ENCODE measurements at regions not wholly inside any gene's neighbourhood (a gene's known extent, or its start where the extent isn't known, plus 50 kb on each side); places are given as distances from the start of the nearest gene placed in this dataset.

GRCh38 chr4:106609917-106610316 is 241.3 kb upstream of the GIMD1 start:
- H3K27me3 ChIP-seq (replicated peaks; ENCODE audit: control insufficient read depth, insufficient read depth, low read length): no peaks in the 10 kb centered on the region
- Mint-ChIP-seq H3K36me3 (ENCODE audit: insufficient read depth, unreplicated experiment) (peaks cover 4% of the 10 kb centered on the region), H3K4me3 (ENCODE audit: unreplicated experiment) (no peak overlapping the region), H3K9me3 (ENCODE audit: unreplicated experiment) (peaks cover 10% of the 10 kb centered on the region), H3K4me1 (ENCODE audit: low read depth, unreplicated experiment) (peaks cover 7% of the 10 kb centered on the region), H3K27ac (ENCODE audit: unreplicated experiment) (no peak overlapping the region), H3K27me3 (ENCODE audit: insufficient read depth, unreplicated experiment) (no peaks in the 10 kb centered on the region)
- BruUV-seq (replicated peaks): no TSS peak
- no peak overlapping the region for H3K4me3 ChIP-seq (ENCODE audit: low read depth, low read length)
- CTCF ChIA-PET: no interaction called here
- DNase-seq: no peak
- TF ChIP-seq, protein P1, sequence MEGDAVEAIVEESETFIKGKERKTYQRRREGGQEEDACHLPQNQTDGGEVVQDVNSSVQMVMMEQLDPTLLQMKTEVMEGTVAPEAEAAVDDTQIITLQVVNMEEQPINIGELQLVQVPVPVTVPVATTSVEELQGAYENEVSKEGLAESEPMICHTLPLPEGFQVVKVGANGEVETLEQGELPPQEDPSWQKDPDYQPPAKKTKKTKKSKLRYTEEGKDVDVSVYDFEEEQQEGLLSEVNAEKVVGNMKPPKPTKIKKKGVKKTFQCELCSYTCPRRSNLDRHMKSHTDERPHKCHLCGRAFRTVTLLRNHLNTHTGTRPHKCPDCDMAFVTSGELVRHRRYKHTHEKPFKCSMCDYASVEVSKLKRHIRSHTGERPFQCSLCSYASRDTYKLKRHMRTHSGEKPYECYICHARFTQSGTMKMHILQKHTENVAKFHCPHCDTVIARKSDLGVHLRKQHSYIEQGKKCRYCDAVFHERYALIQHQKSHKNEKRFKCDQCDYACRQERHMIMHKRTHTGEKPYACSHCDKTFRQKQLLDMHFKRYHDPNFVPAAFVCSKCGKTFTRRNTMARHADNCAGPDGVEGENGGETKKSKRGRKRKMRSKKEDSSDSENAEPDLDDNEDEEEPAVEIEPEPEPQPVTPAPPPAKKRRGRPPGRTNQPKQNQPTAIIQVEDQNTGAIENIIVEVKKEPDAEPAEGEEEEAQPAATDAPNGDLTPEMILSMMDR (IDR thresholded peaks at IDR 0.05; ENCODE audit: insufficient read depth in 1 of 2, low read depth in 1 of 2, low read length in 1 of 2, severe bottlenecking in 1 of 2, unreplicated experiment in 1 of 2): no peak
- POLR2A ChIA-PET: no interaction called here
- H3K36me3 ChIP-seq (ENCODE audit: control insufficient read depth, insufficient read depth, low read length): no peaks in the 10 kb centered on the region
- H3K4me1 ChIP-seq: peaks cover 6% of the 10 kb centered on the region; the same call in 1 of the 2 replicates
- intact Hi-C loops (cut with micrococcal nuclease; ENCODE audit: unreplicated experiment): loop anchor here (10.0 kb wide), 1 partner anchor 345 kb away; no protein-coding TSS in a partner anchor
- H3K9me3 ChIP-seq: peaks cover 8% of the 10 kb centered on the region; the same call in 1 of the 2 replicates

- Histone ChIP-seq H3K27me3 (replicated peaks; ENCODE audit: control insufficient read depth, insufficient read depth, low read length) (no peaks in the 10 kb centered on the region), H3K36me3 (ENCODE audit: control insufficient read depth, insufficient read depth, low read length) (no peaks in the 10 kb centered on the region), H3K4me3 (ENCODE audit: low read depth, low read length) (no peak overlapping the region), H3K9me3 (peaks cover 22% of the 10 kb centered on the region), H3K4me1 (no peaks in the 10 kb centered on the region)
- H3K27ac Mint-ChIP-seq (ENCODE audit: unreplicated experiment): no peak overlapping the region
- DNase-seq: no peak
- no peaks in the 10 kb centered on the region for H3K4me1 Mint-ChIP-seq (ENCODE audit: low read depth, unreplicated experiment)
- peaks cover 10% of the 10 kb centered on the region for H3K9me3 Mint-ChIP-seq (ENCODE audit: unreplicated experiment)
- TF ChIP-seq, protein P1 (IDR thresholded peaks at IDR 0.05; ENCODE audit: insufficient read depth in 1 of 2, low read depth in 1 of 2, low read length in 1 of 2, severe bottlenecking in 1 of 2, unreplicated experiment in 1 of 2): no peak
- no peaks in the 10 kb centered on the region for H3K27me3 Mint-ChIP-seq (ENCODE audit: insufficient read depth, unreplicated experiment)
- intact Hi-C loops (cut with micrococcal nuclease; ENCODE audit: unreplicated experiment): loop anchor here (10.0 kb wide), 1 partner anchor 343 kb away; no protein-coding TSS in a partner anchor
- no TSS peak for BruUV-seq (replicated peaks)
- H3K36me3 Mint-ChIP-seq (ENCODE audit: insufficient read depth, unreplicated experiment): no peaks in the 10 kb centered on the region
- ChIA-PET CTCF (no interaction called here), POLR2A (no interaction called here)
- no peak overlapping the region for H3K4me3 Mint-ChIP-seq (ENCODE audit: unreplicated experiment)
Measured at GRCh38 chr4:106607558-106607957, 239.0 kb upstream of the GIMD1 start.

DNA sequence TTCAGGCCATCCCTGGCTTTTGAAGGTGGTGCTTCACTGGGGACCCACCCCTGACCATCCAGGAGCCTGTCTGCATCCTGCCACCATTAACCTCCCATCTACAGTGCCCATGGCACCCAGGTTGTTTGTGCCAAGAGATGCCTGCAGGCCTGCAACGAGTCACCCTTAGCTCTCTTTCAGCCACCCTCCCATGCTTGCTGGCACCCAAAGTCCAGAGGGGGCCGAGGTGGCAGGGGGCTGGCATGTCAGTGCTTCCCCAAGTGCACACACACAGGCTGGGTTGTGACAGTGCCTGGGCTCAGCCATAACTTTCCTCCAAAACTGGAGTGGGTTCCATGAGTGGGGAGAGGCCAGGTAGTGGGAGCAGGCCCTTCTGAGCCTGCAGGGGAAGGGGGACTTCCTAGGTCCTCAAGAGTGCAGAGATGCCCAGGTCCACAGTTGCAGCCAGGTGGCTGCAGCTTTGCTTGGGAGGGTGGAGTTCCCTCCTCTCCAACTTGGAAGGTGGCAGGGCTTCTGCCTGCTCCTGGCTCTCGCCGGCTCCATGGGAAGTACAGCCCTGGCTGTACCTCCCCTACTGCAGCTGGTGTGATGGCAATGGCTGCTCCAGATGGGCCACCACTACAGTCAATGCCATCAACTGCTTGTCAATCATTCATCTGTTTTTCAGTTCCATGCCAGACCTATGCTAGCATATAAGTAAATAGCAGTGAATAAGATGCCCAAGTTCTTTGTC is 235.9 kb upstream of the GIMD1 start:
- peaks cover 20% of the 10 kb centered on the region for H3K9me3 ChIP-seq
- Mint-ChIP-seq H3K4me1 (ENCODE audit: low read depth, unreplicated experiment) (peaks cover 6% of the 10 kb centered on the region), H3K27me3 (ENCODE audit: insufficient read depth, unreplicated experiment) (no peaks in the 10 kb centered on the region), H3K36me3 (ENCODE audit: insufficient read depth, unreplicated experiment) (peaks cover 7% of the 10 kb centered on the region), H3K4me3 (ENCODE audit: unreplicated experiment) (no peak overlapping the region), H3K9me3 (ENCODE audit: unreplicated experiment) (no peaks in the 10 kb centered on the region), H3K27ac (ENCODE audit: unreplicated experiment) (no peak overlapping the region)
- POLR2A ChIA-PET: no interaction called here
- H3K36me3 ChIP-seq (ENCODE audit: control insufficient read depth, insufficient read depth, low read length): no peaks in the 10 kb centered on the region
- intact Hi-C loops (cut with micrococcal nuclease; ENCODE audit: unreplicated experiment): loop anchor here (10.0 kb wide), 1 partner anchor 340 kb away; no protein-coding TSS in a partner anchor
- CTCF ChIA-PET: no interaction called here
- no peak overlapping the region for H3K4me3 ChIP-seq (ENCODE audit: low read depth, low read length)
- no peak for DNase-seq
- H3K4me1 ChIP-seq: peaks cover 22% of the 10 kb centered on the region
- TF ChIP-seq, protein P1 (IDR thresholded peaks at IDR 0.05; ENCODE audit: insufficient read depth in 1 of 2, low read depth in 1 of 2, low read length in 1 of 2, severe bottlenecking in 1 of 2, unreplicated experiment in 1 of 2): no peak
- H3K27me3 ChIP-seq (replicated peaks; ENCODE audit: control insufficient read depth, insufficient read depth, low read length): no peaks in the 10 kb centered on the region
- BruUV-seq (replicated peaks): no TSS peak

All from Caco-2 (cell line).